ENCODE measurements at regions not wholly inside any gene's neighbourhood (a gene's known extent, or its start where the extent isn't known, plus 50 kb on each side); places are given as distances from the start of the nearest gene placed in this dataset.
"Not testable (repeated sequence)": the region's sequence is repeated elsewhere in the genome, so short reads cannot be mapped to it uniquely, and the experiment has no call there.

DNA sequence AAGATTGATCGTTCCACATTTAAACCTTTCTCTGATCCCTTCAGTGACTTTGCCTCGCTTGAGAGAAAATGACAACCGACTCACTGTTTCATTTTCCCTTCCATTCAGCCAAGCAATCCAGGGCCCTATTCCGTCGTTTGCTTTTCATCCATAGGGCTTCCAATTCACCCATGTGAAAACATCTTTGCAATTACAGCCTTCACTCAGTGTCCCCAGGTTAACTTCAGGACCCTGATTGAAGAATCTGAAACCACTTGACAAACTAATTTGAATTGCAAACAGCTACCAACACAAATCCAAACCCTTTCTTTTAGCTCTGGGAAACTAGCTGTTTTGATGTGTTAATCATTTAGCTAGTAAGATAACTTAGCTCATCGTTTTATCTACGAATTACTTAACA is 120.2 kb upstream of the FAM9C start:
- Mint-ChIP-seq H3K4me1 (peaks cover 67% of the 10 kb centered on the region), H3K9me3 (peaks cover 7% of the 10 kb centered on the region), H3K27me3 (ENCODE audit: low read depth) (no peaks in the 10 kb centered on the region), H3K36me3 (ENCODE audit: low read depth) (peaks cover 2% of the 10 kb centered on the region), H3K4me3 (peak overlapping the region; percentile 80), H3K27ac (ENCODE audit: unreplicated experiment) (peak overlapping the region; percentile 90)
- no peak for DNase-seq (ENCODE audit: low read depth, low spot score)
- TF ChIP-seq, protein P1, sequence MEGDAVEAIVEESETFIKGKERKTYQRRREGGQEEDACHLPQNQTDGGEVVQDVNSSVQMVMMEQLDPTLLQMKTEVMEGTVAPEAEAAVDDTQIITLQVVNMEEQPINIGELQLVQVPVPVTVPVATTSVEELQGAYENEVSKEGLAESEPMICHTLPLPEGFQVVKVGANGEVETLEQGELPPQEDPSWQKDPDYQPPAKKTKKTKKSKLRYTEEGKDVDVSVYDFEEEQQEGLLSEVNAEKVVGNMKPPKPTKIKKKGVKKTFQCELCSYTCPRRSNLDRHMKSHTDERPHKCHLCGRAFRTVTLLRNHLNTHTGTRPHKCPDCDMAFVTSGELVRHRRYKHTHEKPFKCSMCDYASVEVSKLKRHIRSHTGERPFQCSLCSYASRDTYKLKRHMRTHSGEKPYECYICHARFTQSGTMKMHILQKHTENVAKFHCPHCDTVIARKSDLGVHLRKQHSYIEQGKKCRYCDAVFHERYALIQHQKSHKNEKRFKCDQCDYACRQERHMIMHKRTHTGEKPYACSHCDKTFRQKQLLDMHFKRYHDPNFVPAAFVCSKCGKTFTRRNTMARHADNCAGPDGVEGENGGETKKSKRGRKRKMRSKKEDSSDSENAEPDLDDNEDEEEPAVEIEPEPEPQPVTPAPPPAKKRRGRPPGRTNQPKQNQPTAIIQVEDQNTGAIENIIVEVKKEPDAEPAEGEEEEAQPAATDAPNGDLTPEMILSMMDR (conservative IDR thresholded peaks at IDR 0.05), result no peak

- Mint-ChIP-seq H3K4me3 (peak overlapping the region; percentile 45), H3K27me3 (ENCODE audit: low read depth) (no peaks in the 10 kb centered on the region), H3K27ac (ENCODE audit: unreplicated experiment) (no peak overlapping the region), H3K4me1 (peaks cover 63% of the 10 kb centered on the region), H3K36me3 (ENCODE audit: low read depth) (no peaks in the 10 kb centered on the region), H3K9me3 (no peaks in the 10 kb centered on the region)
- no peak for DNase-seq (ENCODE audit: low read depth, low spot score)
- TF ChIP-seq, protein P1 (conservative IDR thresholded peaks at IDR 0.05), result no peak
Measured at GRCh38 chrX:13162772-13163410, 118.5 kb upstream of the FAM9C start.

GRCh38 chrX:13159886-13160285 is 115.5 kb upstream of the FAM9C start:
- Mint-ChIP-seq H3K27ac (ENCODE audit: unreplicated experiment) (no peak overlapping the region), H3K27me3 (ENCODE audit: low read depth) (no peaks in the 10 kb centered on the region)

GRCh38 chrX:13158911-13159310 is 114.5 kb upstream of the FAM9C start:
- TF ChIP-seq, protein P1 (conservative IDR thresholded peaks at IDR 0.05), result no peak
- Mint-ChIP-seq H3K4me3 (no peak overlapping the region), H3K4me1 (peaks cover 36% of the 10 kb centered on the region), H3K27ac (ENCODE audit: unreplicated experiment) (no peak overlapping the region), H3K9me3 (peaks cover 4% of the 10 kb centered on the region), H3K36me3 (ENCODE audit: low read depth) (peaks cover 7% of the 10 kb centered on the region), H3K27me3 (ENCODE audit: low read depth) (no peaks in the 10 kb centered on the region)
- no peak for DNase-seq (ENCODE audit: low read depth, low spot score)

More at GRCh38 chrX:13159886-13160285, 115.5 kb upstream of the FAM9C start:
- Mint-ChIP-seq H3K36me3 (ENCODE audit: low read depth) (peaks cover 3% of the 10 kb centered on the region), H3K4me1 (peaks cover 43% of the 10 kb centered on the region), H3K4me3 (no peak overlapping the region), H3K9me3 (peaks cover 4% of the 10 kb centered on the region)
- TF ChIP-seq, protein P1 (conservative IDR thresholded peaks at IDR 0.05), result no peak
- no peak for DNase-seq (ENCODE audit: low read depth, low spot score)

DNA sequence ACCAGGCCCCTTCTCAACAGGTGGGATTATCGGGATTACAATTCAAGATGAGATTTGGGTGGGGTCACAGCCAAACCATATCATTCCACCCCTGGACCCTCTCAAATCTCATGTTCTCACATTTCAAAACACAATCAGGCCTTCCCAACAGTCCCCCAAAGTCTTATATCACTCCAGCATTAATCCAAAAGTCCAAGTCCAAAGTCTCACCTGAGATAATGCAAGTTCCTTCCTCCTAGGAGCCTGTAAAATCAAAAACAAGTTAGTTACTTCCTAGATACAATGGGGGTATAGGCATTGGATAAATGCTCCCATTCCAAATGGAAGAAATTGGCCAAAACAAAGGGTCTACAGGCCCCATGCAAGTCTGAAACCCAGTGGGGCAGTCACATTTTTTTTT is 111.1 kb upstream of the FAM9C start:
- DNase-seq (ENCODE audit: low read depth, low spot score); H3K4me3 Mint-ChIP-seq; H3K27me3 Mint-ChIP-seq (ENCODE audit: low read depth); H3K9me3 Mint-ChIP-seq: not testable (repeated sequence)
- H3K4me1 Mint-ChIP-seq, result peaks cover 10% of the 10 kb centered on the region
- peak overlapping the region; percentile 1 for H3K27ac Mint-ChIP-seq (ENCODE audit: unreplicated experiment)
- H3K36me3 Mint-ChIP-seq (ENCODE audit: low read depth), result peaks cover 15% of the 10 kb centered on the region

GRCh38 chrX:13153796-13154195 is 109.4 kb upstream of the FAM9C start:
- Mint-ChIP-seq H3K9me3 (peaks cover 13% of the 10 kb centered on the region), H3K4me3 (no peak overlapping the region), H3K4me1 (no peaks in the 10 kb centered on the region), H3K27ac (ENCODE audit: unreplicated experiment) (no peak overlapping the region), H3K27me3 (ENCODE audit: low read depth) (no peaks in the 10 kb centered on the region), H3K36me3 (ENCODE audit: low read depth) (peaks cover 16% of the 10 kb centered on the region)
- no peak for DNase-seq (ENCODE audit: low read depth, low spot score)
- TF ChIP-seq, protein P1 (conservative IDR thresholded peaks at IDR 0.05), result no peak
